Neutrophil (primary cell): ENCODE measurements at regions not wholly inside any gene's neighbourhood (a gene's known extent, or its start where the extent isn't known, plus 50 kb on each side); places are given as distances from the start of the nearest gene placed in this dataset.

Source experiments
- H3K27ac ChIP-seq: fragments of 200-600 bp; sonication (generic); 2 replicates; pipeline ENCODE4 v1.5.1; 2016; ENCODE audit warnings: mild to moderate bottlenecking, moderate library complexity
- H3K27me3 ChIP-seq: fragments of 200-600 bp; sonication (generic); 2 replicates; pipeline ENCODE4 v1.6.0; 2016; ENCODE audit warnings: mild to moderate bottlenecking
- H3K36me3 ChIP-seq: fragments of 200-600 bp; sonication (generic); 2 replicates; pipeline ENCODE4 v1.5.1; 2017
- H3K4me1 ChIP-seq, 2 experiments: fragments of 200-600 bp in 1 of 2; sonication (generic) in 1 of 2; 1 replicate in 1 of 2; 2 replicates in 1 of 2; pipeline versions ENCODE4 v1.5.1 to v1.6.1; 2013 to 2016; ENCODE audit warnings: low read depth in 1 of 2, low read length in 1 of 2, mild to moderate bottlenecking in 1 of 2, moderate library complexity in 1 of 2; ENCODE audit not compliant: control insufficient read depth in 1 of 2, insufficient read depth in 1 of 2
- H3K4me3 ChIP-seq, 2 experiments: fragments of 200-600 bp in 1 of 2; sonication (generic) in 1 of 2; 1 replicate in 1 of 2; 2 replicates in 1 of 2; pipeline ENCODE4 v1.5.1; 2013 to 2016; ENCODE audit warnings: low read depth in 1 of 2, low read length in 1 of 2, mild to moderate bottlenecking in 1 of 2, moderate library complexity in 1 of 2
- H3K9me3 ChIP-seq: fragments of 200-600 bp; sonication (generic); 2 replicates; pipeline ENCODE4 v1.5.1; 2016
- CTCF ChIP-seq: fragments of 200-600 bp; sonication (generic); IDR thresholded peaks from 2 replicates; pipeline ENCODE4 v1.5.1; 2016; ENCODE audit warnings: antibody characterized with exemption

GRCh38 chr11:81707881-81708280 lies 1025.8 kb downstream of the FAM181B start:
- H3K27ac ChIP-seq: no peak overlapping the region
- no peaks in the 10 kb centered on the region for H3K4me1 ChIP-seq
- H3K9me3 ChIP-seq: no peaks in the 10 kb centered on the region
- no peaks in the 10 kb centered on the region for H3K27me3 ChIP-seq
- no peak overlapping the region for H3K4me3 ChIP-seq
- H3K36me3 ChIP-seq: no peaks in the 10 kb centered on the region
- TF ChIP-seq CTCF: no peak

- Histone ChIP-seq H3K36me3 (no peaks in the 10 kb centered on the region), H3K4me3 (no peak overlapping the region), H3K27ac (no peak overlapping the region), H3K9me3 (no peaks in the 10 kb centered on the region), H3K4me1 (no peaks in the 10 kb centered on the region), H3K27me3 (no peaks in the 10 kb centered on the region)
- no peak for TF ChIP-seq CTCF
Measured at GRCh38 chr11:81705283-81705682, 1028.4 kb downstream of the FAM181B start.

GRCh38 chr11:81700076-81700475 lies 1033.6 kb downstream of the FAM181B start:
- no peak for TF ChIP-seq CTCF

GRCh38 chr11:81687057-81687456 lies 1046.6 kb downstream of the FAM181B start:
- TF ChIP-seq CTCF: no peak
- Histone ChIP-seq H3K27ac (no peak overlapping the region), H3K4me1 (no peaks in the 10 kb centered on the region), H3K36me3 (no peaks in the 10 kb centered on the region), H3K27me3 (no peaks in the 10 kb centered on the region), H3K9me3 (no peaks in the 10 kb centered on the region), H3K4me3 (no peak overlapping the region)

More at GRCh38 chr11:81700076-81700475, 1033.6 kb downstream of the FAM181B start:
- H3K27ac ChIP-seq: no peak overlapping the region
- H3K9me3 ChIP-seq: no peaks in the 10 kb centered on the region
- H3K4me1 ChIP-seq: no peaks in the 10 kb centered on the region
- no peak overlapping the region for H3K4me3 ChIP-seq
- H3K27me3 ChIP-seq: no peaks in the 10 kb centered on the region
- H3K36me3 ChIP-seq: no peaks in the 10 kb centered on the region

- Histone ChIP-seq H3K4me3 (no peak overlapping the region), H3K9me3 (no peaks in the 10 kb centered on the region), H3K27me3 (no peaks in the 10 kb centered on the region), H3K36me3 (no peaks in the 10 kb centered on the region), H3K4me1 (no peaks in the 10 kb centered on the region), H3K27ac (no peak overlapping the region)
- no peak for TF ChIP-seq CTCF
Measured at GRCh38 chr11:81674211-81674610, 1059.5 kb downstream of the FAM181B start.

- no peaks in the 10 kb centered on the region for H3K9me3 ChIP-seq
- H3K4me3 ChIP-seq: no peak overlapping the region
- TF ChIP-seq CTCF: no peak
- H3K27me3 ChIP-seq: no peaks in the 10 kb centered on the region
- H3K4me1 ChIP-seq: no peaks in the 10 kb centered on the region
- no peaks in the 10 kb centered on the region for H3K36me3 ChIP-seq
- H3K27ac ChIP-seq: no peak overlapping the region
Measured at GRCh38 chr11:81673001-81673400, 1060.7 kb downstream of the FAM181B start.
